ENCODE measurements at regions not wholly inside any gene's neighbourhood (a gene's known extent, or its start where the extent isn't known, plus 50 kb on each side); places are given as distances from the start of the nearest gene placed in this dataset.
A peak's percentile ranks its signal among the peaks of the same experiment; 100 is the strongest.

DNA sequence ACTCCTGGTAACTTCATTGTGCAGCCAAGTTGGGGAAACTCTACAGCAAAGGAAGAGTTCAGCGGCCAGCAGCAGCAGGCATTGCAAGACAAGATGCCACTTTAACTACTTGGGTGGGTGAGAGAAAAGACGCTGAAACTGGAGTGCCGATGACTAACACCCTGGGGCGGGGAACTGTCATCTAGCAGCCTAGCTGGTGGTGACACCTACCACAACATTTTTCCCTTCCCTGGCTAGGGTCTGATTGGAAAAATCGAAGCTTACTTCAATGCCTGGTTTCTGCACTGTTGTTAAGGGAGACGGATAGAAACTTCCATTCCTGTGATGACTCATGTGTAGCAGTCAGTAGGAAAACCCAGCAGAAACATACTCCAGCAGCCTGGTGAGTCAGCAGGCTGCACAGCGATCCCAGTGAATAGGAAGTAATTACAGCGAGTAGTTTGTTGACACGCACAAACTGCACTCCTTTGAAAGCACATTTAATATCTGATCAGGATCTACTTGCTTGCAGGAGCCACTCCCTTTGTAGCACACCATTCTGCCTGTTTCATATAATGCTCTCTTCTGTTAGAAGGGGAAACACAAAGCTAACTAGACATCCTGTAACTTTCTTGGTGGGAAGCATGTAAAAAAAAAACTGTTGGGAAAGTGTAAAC, 62.1 kb upstream of the MAPRE2 start:
- Histone ChIP-seq H3K27ac (ENCODE audit: low read length) (no peak overlapping the region), H3K36me3 (ENCODE audit: control insufficient read depth, low read depth, low read length) (no peaks in the 10 kb centered on the region), H3K9ac (ENCODE audit: low read length) (no peak overlapping the region), H3K4me1 (ENCODE audit: control insufficient read depth, low read depth, low read length) (peaks cover 11% of the 10 kb centered on the region), H3K4me3 (ENCODE audit: low read length) (peak overlapping the region; percentile 93), H3K27me3 (ENCODE audit: control insufficient read depth, insufficient read depth, low read length) (peaks cover 66% of the 10 kb centered on the region), H3K9me3 (ENCODE audit: control insufficient read depth, low read depth, low read length) (no peaks in the 10 kb centered on the region)

DNA sequence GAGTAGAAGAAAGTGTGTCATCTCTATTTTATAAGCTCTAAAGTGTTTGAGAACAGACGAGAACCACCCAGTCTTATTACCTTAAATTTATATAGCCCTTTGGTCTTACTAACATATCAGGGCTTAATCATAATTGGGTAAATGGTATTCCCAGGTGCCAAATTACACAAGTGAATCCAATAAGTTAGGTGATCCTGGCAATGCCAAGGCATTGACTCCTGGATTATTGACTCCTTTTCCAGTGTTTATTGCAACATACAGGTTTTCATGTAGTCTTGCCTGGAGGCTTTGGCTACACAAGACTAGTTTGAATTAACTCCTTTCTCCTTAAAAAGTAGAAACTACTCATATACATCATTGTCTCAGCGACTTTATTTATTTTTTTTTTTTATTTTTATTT, 59.7 kb upstream of the MAPRE2 start:
- H3K4me3 ChIP-seq (ENCODE audit: low read length): no peak overlapping the region
- no peak overlapping the region for H3K9ac ChIP-seq (ENCODE audit: low read length)
- H3K9me3 ChIP-seq (ENCODE audit: control insufficient read depth, low read depth, low read length): no peaks in the 10 kb centered on the region
- H3K4me1 ChIP-seq (ENCODE audit: control insufficient read depth, low read depth, low read length): peaks cover 11% of the 10 kb centered on the region
- no peaks in the 10 kb centered on the region for H3K36me3 ChIP-seq (ENCODE audit: control insufficient read depth, low read depth, low read length)
- H3K27ac ChIP-seq (ENCODE audit: low read length): no peak overlapping the region
- peaks cover 42% of the 10 kb centered on the region for H3K27me3 ChIP-seq (ENCODE audit: control insufficient read depth, insufficient read depth, low read length)

DNA sequence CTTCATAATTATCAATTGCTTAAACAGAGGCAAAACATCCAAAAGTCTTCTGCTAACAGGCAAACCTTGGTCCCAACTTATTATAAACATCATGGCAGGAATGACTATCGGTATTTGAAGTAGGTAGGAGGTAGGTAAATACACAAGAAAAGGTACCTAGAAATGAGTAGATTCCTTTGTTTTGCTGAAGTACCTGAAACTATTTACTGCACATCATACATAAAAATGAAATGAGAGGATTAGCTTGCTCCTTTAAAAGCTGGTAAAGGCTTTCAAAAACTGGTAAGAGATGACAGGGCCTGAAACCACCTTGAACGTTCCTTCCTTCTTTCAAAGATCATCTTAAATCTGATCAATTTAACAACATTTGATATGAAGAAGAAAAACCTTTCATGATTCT, 55.2 kb upstream of the MAPRE2 start:
- no peak overlapping the region for H3K9ac ChIP-seq (ENCODE audit: low read length)
- no peak overlapping the region for H3K4me3 ChIP-seq (ENCODE audit: low read length)
- no peaks in the 10 kb centered on the region for H3K4me1 ChIP-seq (ENCODE audit: control insufficient read depth, low read depth, low read length)
- no peaks in the 10 kb centered on the region for H3K9me3 ChIP-seq (ENCODE audit: control insufficient read depth, low read depth, low read length)
- H3K27me3 ChIP-seq (ENCODE audit: control insufficient read depth, insufficient read depth, low read length): no peaks in the 10 kb centered on the region
- H3K27ac ChIP-seq (ENCODE audit: low read length): no peak overlapping the region
- H3K36me3 ChIP-seq (ENCODE audit: control insufficient read depth, low read depth, low read length): no peaks in the 10 kb centered on the region

DNA sequence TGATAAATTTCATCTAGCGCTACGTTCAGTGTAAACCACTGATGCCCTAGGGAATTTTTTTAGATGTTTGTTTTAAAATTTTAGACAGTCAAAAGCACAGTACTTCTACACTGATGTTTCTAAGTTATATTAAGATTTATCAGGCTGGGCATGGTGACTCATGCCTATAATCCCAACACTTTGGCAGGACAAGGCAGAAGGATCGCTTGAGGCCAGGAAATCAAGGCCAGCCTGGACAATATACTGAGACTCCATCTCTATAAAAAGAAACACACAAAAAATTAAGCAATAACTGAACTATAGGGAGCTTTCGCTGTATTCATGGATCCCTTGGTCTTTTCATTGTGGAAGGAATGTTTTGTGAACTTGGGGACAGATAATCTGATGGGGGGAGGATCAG, 50.6 kb upstream of the MAPRE2 start:
- Histone ChIP-seq H3K36me3 (ENCODE audit: control insufficient read depth, low read depth, low read length) (no peaks in the 10 kb centered on the region), H3K9me3 (ENCODE audit: control insufficient read depth, low read depth, low read length) (no peaks in the 10 kb centered on the region), H3K4me3 (ENCODE audit: low read length) (no peak overlapping the region), H3K27ac (ENCODE audit: low read length) (no peak overlapping the region), H3K27me3 (ENCODE audit: control insufficient read depth, insufficient read depth, low read length) (no peaks in the 10 kb centered on the region), H3K4me1 (ENCODE audit: control insufficient read depth, low read depth, low read length) (no peaks in the 10 kb centered on the region), H3K9ac (ENCODE audit: low read length) (no peak overlapping the region)

DNA sequence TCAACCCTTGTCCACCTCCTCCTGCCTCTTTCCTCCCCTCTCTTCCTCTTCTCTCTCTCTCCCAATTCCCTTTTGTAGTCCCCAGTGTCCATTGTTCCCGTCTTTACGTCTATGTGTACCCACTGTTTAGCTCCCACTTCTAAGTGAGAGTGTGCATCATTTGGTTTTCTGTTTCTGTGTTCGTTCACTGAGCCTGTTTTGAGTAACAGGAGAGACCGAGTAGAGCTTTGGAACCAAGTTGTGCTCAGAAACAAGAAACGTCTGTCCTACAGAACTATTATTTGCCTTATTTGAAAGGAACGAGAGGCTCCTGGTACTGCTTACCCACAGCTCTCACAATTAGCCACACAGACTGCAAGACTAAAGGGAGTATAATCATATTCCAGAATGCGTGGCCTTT, 50.1 kb upstream of the MAPRE2 start:
- H3K27ac ChIP-seq (ENCODE audit: low read length): no peak overlapping the region
- no peak overlapping the region for H3K9ac ChIP-seq (ENCODE audit: low read length)
- H3K36me3 ChIP-seq (ENCODE audit: control insufficient read depth, low read depth, low read length): no peaks in the 10 kb centered on the region
- no peaks in the 10 kb centered on the region for H3K27me3 ChIP-seq (ENCODE audit: control insufficient read depth, insufficient read depth, low read length)
- H3K4me3 ChIP-seq (ENCODE audit: low read length): no peak overlapping the region
- peaks cover 2% of the 10 kb centered on the region for H3K9me3 ChIP-seq (ENCODE audit: control insufficient read depth, low read depth, low read length)
- H3K4me1 ChIP-seq (ENCODE audit: control insufficient read depth, low read depth, low read length): no peaks in the 10 kb centered on the region

Measured in iPS-18a (cell line).